HL-60 (cell line): ENCODE measurements at regions not wholly inside any gene's neighbourhood (a gene's known extent, or its start where the extent isn't known, plus 50 kb on each side); places are given as distances from the start of the nearest gene placed in this dataset.

Source experiments
- GABPA ChIP-seq: IDR thresholded peaks from 2 replicates; pipeline ENCODE4 v1.6.1; 2012; ENCODE audit warnings: low read depth
- TF ChIP-seq, protein P1 (sequence below): IDR thresholded peaks from one replicate; pipeline ENCODE4 v1.5.1; 2011; ENCODE audit warnings: low read length, control low read depth, inconsistent platforms; ENCODE audit not compliant: insufficient read depth

DNA sequence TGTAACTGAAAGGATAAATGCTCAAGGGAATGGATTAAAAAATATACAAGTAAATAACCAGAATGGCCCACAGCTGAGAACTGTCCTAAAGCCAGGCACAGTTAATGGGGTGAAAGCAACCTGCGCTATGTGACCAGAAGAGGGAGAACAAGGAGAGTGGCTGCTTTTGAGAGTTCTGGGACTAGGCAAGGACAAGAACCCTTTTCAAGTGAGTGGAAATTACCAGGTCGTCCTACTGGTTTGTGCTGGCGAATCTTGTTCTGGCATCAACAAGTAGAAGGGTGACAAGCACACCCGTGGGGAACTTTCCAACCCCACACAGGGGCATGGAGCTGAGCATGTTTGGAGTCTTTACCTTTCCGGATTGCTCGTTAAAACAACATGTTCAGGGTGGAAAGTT is 82.8 kb downstream of the TMEM17 start:
- TF ChIP-seq, protein P1, sequence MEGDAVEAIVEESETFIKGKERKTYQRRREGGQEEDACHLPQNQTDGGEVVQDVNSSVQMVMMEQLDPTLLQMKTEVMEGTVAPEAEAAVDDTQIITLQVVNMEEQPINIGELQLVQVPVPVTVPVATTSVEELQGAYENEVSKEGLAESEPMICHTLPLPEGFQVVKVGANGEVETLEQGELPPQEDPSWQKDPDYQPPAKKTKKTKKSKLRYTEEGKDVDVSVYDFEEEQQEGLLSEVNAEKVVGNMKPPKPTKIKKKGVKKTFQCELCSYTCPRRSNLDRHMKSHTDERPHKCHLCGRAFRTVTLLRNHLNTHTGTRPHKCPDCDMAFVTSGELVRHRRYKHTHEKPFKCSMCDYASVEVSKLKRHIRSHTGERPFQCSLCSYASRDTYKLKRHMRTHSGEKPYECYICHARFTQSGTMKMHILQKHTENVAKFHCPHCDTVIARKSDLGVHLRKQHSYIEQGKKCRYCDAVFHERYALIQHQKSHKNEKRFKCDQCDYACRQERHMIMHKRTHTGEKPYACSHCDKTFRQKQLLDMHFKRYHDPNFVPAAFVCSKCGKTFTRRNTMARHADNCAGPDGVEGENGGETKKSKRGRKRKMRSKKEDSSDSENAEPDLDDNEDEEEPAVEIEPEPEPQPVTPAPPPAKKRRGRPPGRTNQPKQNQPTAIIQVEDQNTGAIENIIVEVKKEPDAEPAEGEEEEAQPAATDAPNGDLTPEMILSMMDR, result no peak
- no peak for TF ChIP-seq GABPA
